ENCODE measurements at regions not wholly inside any gene's neighbourhood (a gene's known extent, or its start where the extent isn't known, plus 50 kb on each side); places are given as distances from the start of the nearest gene placed in this dataset.

DNA sequence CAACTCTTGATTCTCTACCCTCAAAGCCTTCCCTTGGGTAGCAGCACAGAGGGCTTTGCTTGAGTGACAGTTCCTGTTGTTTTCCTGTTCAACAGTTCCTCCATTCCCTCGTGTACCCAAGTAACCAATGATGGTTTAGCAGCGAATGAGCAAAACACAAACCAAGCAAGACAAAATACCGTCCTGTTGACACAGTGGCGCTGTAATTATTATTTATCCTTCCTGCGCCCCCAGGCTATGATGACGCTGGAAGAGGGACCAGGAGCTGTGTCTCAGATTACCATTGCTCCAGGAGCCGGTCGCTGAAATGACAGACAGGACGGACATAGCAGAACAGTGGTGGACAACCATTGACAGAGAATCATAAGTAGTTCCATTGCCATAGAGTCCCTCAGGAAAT is 154.8 kb downstream of the GADD45G start (continued):
- TF ChIP-seq, protein P1, sequence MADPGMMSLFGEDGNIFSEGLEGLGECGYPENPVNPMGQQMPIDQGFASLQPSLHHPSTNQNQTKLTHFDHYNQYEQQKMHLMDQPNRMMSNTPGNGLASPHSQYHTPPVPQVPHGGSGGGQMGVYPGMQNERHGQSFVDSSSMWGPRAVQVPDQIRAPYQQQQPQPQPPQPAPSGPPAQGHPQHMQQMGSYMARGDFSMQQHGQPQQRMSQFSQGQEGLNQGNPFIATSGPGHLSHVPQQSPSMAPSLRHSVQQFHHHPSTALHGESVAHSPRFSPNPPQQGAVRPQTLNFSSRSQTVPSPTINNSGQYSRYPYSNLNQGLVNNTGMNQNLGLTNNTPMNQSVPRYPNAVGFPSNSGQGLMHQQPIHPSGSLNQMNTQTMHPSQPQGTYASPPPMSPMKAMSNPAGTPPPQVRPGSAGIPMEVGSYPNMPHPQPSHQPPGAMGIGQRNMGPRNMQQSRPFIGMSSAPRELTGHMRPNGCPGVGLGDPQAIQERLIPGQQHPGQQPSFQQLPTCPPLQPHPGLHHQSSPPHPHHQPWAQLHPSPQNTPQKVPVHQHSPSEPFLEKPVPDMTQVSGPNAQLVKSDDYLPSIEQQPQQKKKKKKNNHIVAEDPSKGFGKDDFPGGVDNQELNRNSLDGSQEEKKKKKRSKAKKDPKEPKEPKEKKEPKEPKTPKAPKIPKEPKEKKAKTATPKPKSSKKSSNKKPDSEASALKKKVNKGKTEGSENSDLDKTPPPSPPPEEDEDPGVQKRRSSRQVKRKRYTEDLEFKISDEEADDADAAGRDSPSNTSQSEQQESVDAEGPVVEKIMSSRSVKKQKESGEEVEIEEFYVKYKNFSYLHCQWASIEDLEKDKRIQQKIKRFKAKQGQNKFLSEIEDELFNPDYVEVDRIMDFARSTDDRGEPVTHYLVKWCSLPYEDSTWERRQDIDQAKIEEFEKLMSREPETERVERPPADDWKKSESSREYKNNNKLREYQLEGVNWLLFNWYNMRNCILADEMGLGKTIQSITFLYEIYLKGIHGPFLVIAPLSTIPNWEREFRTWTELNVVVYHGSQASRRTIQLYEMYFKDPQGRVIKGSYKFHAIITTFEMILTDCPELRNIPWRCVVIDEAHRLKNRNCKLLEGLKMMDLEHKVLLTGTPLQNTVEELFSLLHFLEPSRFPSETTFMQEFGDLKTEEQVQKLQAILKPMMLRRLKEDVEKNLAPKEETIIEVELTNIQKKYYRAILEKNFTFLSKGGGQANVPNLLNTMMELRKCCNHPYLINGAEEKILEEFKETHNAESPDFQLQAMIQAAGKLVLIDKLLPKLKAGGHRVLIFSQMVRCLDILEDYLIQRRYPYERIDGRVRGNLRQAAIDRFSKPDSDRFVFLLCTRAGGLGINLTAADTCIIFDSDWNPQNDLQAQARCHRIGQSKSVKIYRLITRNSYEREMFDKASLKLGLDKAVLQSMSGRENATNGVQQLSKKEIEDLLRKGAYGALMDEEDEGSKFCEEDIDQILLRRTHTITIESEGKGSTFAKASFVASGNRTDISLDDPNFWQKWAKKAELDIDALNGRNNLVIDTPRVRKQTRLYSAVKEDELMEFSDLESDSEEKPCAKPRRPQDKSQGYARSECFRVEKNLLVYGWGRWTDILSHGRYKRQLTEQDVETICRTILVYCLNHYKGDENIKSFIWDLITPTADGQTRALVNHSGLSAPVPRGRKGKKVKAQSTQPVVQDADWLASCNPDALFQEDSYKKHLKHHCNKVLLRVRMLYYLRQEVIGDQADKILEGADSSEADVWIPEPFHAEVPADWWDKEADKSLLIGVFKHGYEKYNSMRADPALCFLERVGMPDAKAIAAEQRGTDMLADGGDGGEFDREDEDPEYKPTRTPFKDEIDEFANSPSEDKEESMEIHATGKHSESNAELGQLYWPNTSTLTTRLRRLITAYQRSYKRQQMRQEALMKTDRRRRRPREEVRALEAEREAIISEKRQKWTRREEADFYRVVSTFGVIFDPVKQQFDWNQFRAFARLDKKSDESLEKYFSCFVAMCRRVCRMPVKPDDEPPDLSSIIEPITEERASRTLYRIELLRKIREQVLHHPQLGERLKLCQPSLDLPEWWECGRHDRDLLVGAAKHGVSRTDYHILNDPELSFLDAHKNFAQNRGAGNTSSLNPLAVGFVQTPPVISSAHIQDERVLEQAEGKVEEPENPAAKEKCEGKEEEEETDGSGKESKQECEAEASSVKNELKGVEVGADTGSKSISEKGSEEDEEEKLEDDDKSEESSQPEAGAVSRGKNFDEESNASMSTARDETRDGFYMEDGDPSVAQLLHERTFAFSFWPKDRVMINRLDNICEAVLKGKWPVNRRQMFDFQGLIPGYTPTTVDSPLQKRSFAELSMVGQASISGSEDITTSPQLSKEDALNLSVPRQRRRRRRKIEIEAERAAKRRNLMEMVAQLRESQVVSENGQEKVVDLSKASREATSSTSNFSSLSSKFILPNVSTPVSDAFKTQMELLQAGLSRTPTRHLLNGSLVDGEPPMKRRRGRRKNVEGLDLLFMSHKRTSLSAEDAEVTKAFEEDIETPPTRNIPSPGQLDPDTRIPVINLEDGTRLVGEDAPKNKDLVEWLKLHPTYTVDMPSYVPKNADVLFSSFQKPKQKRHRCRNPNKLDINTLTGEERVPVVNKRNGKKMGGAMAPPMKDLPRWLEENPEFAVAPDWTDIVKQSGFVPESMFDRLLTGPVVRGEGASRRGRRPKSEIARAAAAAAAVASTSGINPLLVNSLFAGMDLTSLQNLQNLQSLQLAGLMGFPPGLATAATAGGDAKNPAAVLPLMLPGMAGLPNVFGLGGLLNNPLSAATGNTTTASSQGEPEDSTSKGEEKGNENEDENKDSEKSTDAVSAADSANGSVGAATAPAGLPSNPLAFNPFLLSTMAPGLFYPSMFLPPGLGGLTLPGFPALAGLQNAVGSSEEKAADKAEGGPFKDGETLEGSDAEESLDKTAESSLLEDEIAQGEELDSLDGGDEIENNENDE (IDR thresholded peaks at IDR 0.05; ENCODE audit: insufficient replicate concordance, low read length), result no peak
- TF ChIP-seq NANOG (IDR thresholded peaks at IDR 0.05; ENCODE audit: insufficient read depth, low read depth, low read length, poor library complexity, severe bottlenecking), result no peak
- TF ChIP-seq TAF7 (optimal IDR thresholded peaks at IDR 0.05; ENCODE audit: borderline replicate concordance, low read depth, low read length), result no peak
- TF ChIP-seq TBP (IDR thresholded peaks at IDR 0.05; ENCODE audit: low read depth, low read length), result no peak
- TF ChIP-seq ZNF274 (IDR thresholded peaks at IDR 0.05; ENCODE audit: borderline replicate concordance, extremely low read depth, low read length), result no peak
- TF ChIP-seq, protein P2, sequence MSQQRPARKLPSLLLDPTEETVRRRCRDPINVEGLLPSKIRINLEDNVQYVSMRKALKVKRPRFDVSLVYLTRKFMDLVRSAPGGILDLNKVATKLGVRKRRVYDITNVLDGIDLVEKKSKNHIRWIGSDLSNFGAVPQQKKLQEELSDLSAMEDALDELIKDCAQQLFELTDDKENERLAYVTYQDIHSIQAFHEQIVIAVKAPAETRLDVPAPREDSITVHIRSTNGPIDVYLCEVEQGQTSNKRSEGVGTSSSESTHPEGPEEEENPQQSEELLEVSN (IDR thresholded peaks at IDR 0.05), result no peak
- TF ChIP-seq CHD1 (IDR thresholded peaks at IDR 0.05; ENCODE audit: low read depth, low read length), result no peak
- TF ChIP-seq SP2 (IDR thresholded peaks at IDR 0.05; ENCODE audit: low read length), result no peak
- no peak for TF ChIP-seq POLR2AphosphoS5 (IDR thresholded peaks at IDR 0.05; ENCODE audit: low read depth, low read length)

Data from H1 (cell line).